GM19324 (cell line): ENCODE measurements at regions not wholly inside any gene's neighbourhood (a gene's known extent, or its start where the extent isn't known, plus 50 kb on each side); places are given as distances from the start of the nearest gene placed in this dataset.

ENCODE experiments used
- ATAC-seq: cut with Tn5 transposase; IDR thresholded peaks from one replicate; pipeline ENCODE4 v1.9.1; 2021; ENCODE audit warnings: mild to moderate bottlenecking, moderate library complexity; ENCODE audit not compliant: unreplicated experiment, low FRiP score

DNA sequence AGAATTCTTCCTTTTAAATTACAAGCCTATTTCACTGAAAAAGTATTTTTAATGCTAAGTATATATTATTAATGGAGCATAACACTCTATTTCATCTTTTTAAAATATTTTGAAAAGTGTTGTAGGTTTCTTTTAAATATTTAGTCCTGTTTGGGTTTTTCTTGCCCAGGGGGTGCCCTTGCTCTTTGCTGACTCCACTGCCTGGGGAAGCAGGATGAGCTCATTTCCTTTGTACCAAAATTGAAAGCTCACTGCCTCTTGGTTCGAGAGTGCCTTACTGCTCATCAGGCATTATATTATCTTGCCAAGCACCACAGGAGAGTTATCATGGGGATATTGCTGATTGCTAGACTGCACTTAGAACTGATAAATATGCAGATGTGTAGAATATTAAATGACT lies 819.2 kb downstream of the PCDH18 start:
- ATAC-seq: no peak

DNA sequence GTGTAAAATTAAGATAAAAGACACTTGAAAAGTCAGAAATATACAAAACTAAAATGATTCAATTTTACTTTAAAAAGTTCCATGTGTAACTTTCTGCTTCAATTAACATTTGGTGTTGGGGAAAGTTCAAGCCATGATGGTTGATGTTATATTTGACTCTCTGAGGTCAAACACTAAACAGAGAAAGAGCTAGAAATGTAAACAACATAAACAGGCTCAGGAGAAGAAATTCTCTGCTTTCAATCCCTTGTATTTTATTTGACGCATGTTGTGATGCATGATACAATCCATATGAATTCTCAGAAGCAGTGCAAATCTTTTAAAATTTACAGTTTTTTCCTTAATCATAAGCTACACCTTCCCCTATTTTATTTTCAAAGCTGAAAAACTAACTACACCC lies 822.4 kb downstream of the PCDH18 start:
- ATAC-seq: no peak

DNA sequence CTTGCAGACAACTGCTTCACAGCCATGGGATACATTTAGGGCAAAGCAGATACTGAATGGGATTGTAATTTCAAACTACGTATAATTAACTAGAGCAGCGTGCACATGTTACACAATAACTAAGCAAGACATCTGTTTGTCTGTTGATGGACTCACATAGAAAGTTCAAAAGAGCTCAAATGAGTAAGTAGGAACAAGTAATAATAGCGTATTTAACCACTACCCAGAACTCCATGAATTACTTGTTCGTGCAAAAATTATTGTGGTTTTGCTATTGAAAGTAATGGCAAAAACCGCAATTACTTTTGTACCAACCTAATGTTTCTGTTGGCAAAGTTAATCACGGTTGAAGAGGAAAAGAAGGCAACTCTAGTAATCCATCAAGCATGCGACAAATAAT lies 825.4 kb downstream of the PCDH18 start:
- ATAC-seq: no peak

DNA sequence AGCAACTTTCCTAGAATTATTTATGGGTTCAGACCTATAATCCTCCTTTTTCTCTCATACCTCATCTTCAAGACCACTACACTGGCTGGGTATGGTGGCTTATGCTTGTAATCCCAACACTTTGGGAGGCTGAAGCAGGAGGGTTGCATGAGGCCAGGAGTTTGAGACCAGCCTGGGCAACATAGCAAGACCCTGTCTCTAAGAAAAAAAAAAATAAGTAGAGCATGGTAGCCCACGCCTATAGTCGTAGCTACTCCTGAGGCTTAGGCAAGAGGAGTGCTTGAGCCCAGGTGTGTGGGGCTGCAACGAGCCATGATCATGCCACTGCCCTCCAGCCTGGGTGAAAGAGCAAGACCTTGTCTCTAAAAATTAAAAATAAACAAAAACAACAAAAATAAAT lies 832.4 kb downstream of the PCDH18 start:
- ATAC-seq: no peak

DNA sequence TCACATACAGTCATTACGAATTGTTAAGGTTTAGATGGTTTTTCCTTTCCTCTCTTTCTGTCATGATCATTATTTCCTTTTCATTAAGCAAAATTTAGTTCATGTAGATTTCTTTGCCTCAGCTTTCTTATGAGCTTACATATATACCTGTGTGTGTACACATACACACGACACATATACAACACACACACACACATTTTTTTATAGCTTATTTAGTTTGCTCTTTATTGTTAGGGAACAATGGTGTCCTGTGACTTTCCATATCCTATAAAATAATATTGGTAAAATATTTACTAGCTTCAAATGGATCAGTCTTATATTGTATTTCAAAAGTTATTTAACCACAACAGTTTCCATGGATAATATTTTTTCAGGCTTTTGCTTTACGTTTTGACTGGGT lies 840.7 kb downstream of the PCDH18 start:
- ATAC-seq: no peak

DNA sequence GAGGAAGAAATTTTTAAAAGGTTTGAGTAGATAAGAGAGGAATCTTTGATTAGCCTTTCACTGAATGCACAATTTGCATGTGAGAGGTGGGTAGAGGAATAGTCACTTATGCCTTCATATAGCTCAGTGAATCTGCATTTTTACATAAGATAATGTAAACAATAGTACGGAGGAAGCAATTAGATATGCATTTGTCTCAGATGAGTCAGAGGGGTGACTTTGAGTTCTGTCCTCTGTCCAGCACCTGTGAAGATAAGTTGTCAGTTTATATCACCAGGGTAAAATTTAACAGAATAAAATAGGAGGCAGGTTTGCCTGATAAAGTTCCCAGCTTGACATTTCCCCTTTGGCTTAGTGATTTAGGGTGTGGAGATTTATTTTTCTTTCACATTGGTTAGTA lies 841.9 kb downstream of the PCDH18 start:
- ATAC-seq: no peak

DNA sequence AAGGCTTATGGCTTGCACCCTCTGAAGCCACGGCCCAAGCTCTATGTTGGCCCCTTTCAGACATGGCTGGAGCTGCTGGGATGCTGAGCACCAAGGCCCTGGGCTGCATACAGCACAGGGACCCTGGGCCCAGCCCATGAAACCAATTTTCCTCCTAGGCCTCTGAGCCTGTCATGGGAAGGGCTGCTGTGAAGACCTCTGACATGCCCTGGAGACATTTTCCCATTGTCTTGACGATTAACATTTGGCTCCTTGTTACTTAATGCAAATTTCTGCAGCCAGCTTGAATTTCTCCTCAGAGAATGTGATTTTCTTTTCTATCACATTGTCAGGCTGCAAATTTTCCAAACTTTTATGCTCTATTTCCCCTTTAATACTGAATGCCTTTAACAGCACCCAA lies 844.7 kb downstream of the PCDH18 start:
- no peak for ATAC-seq

DNA sequence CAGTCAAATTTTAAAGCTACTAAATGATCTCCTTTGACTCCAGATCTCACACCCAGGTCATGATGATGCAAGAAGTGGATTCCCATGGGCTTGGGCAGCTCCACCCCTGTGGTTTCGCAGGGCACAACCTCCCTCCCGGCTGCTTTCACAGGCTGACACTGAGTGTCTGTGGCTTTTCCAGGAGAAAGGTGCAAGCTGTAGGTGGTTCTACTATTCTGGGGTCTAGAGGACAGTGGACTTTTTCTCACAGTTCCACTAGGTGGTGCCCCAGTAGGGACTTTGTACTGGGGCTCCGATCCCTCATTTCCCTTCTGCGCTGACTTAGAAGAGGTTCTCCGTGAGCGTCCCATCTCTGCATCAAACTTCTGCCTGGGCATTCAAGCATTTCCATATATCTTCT lies 845.2 kb downstream of the PCDH18 start:
- ATAC-seq: no peak

DNA sequence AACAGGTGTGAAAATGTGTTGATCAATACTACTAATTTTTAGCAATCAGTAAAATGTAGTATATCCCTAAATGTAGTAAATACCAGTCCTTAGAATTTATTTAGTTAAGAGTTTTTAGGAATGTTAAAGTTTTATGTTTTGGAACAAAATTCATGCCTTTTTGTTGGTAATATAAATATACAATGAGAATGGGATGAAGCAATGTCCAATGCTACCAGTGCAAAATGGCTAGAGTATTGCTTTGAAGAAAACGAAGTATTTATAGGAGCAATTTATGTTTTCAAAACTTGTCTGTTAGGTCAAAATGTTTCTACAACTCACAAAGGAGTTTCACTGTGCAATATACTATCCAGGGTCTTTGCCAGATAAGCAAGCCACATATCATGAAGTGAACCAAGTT lies 851.5 kb downstream of the PCDH18 start:
- ATAC-seq: no peak

DNA sequence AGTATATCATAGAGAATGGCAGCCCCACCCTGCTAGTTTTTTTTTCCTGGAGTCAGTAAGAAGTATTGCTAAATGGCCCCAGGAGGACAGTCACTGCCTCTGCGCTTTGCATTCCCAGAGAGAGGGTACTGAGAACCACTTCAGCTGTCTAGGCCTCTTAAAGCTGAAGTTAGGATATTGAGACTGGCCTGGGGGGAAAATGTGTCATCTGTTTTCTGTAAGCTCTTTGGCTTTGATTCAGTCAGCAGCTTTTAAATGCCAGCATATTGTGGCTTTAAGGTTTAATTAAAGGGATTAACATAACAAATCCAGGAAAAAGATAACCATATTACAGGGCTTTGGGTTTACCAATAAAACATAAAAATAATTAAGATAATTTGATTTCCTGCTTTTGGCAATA lies 852.0 kb downstream of the PCDH18 start:
- no peak for ATAC-seq

DNA sequence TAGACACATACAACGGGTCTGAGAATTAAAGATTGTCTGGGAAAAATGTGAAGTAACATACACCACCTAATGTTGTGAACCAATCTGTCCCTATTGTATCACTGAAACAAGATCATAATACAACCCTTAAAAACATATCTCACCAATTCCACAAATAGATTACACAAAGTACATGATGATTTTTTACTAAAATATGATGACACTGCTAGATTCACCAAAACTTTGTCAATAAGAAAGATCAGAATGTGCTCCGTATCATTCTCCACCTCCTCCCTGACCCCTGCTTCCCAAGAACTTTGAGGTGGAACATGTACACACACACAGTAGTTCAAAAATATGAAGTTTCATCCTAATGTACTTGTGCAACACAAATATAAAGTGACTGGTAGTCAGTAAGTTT lies 862.0 kb downstream of the PCDH18 start:
- no peak for ATAC-seq

DNA sequence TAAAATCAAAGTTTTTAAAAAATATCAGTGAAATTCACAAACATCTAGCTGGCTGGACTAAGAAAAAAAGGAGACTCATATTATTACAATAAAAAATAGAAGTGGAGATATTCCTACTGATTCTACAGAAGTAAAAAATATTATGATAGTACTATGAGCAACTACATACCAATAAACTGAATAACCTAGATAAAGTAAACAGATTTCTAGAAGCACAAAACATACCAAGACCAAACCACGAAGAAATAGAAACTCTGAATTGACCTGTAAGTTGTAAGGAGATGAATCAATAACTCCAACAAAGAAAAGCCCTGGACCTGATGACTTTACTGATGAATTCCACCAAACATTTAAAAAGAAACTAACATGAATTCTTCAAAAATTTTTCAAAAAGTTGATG lies 867.3 kb downstream of the PCDH18 start:
- no peak for ATAC-seq

DNA sequence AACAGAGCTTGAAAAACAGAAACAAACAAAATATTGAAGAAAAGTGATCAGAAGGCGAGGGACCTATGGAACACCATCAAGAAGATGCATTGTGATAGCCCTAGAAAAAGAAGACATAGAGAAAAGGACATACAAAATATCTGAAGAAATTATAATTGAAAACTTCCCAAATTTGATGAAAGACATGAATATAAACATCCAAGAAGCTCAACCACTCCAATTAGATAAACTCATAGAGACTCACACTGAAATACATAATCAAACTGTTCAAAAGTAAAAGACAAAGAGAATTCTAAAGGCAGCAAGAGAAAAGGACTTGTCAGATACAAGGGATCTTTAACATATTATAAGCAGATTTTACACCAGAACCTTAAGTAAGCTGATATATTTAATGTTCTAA lies 869.8 kb downstream of the PCDH18 start:
- ATAC-seq: no peak

DNA sequence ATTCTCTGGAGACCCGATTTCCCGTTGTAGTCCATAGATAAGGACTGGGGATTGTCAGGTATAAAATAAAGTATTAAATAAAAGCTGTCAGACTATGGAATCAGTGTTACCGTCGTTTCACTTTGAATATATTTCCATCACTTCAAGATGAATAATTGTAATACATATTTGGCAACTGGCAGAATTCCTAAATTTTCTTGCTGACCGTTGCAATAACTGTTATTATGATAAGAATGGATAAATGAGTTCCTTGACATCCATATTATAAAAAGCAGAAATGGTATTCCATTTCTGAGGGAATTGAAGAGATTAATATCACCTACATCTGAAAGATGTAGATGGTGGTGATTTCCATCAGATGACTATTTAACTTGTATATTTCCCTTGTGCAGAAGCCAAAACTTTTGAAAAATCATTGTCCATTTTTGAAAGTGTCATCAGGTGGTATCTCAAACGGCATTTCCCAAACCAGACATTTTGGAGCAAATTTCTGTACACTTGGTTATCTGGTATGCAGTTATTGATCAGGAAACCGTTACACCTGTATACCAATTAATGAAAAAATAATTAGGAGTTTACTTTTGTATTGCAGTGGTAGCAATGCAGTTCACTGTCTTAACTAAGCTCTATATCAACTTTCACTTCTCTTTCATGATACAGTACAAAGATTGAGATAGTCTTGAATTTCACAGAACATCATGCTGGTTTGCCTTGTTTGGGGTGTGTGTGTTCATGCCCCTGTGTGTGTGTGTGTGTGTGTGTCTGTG lies 878.5 kb downstream of the PCDH18 start:
- ATAC-seq: no peak

DNA sequence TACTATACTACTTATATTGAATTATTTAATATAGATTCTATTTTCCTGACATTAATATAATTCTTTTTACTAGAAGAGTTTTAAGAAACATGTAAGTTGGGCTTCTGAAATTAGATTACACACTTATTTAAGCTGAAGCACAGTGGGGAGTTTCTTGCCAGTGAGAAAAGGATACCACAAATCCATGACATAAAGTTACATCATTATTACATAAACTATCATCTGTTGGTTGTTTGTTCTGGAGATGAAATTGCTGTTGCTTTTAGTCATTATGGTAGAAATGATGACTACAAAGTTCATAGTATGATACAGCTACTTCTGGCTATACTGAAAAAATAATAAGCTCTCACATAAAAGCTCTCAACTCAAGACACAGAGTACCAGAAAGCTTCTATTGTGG lies 880.4 kb downstream of the PCDH18 start:
- no peak for ATAC-seq

DNA sequence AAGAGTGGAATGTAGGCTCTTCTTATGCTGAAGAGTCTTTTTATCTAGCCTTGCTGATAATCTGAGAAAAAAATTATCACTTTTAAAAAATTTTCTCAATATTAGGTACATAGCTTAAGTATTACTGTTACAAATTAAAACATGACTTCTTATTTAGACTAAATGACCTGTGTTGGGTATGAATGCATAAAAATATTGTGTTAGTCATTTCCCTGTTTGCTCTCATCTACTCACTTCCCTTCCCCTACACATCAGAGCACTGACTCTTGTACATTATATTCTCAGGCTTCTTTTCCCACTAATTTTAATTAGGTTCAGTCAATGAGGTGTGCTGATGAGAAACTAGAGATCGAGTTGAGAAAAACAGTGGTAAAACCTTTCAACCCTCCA lies 881.0 kb downstream of the PCDH18 start:
- no peak for ATAC-seq

DNA sequence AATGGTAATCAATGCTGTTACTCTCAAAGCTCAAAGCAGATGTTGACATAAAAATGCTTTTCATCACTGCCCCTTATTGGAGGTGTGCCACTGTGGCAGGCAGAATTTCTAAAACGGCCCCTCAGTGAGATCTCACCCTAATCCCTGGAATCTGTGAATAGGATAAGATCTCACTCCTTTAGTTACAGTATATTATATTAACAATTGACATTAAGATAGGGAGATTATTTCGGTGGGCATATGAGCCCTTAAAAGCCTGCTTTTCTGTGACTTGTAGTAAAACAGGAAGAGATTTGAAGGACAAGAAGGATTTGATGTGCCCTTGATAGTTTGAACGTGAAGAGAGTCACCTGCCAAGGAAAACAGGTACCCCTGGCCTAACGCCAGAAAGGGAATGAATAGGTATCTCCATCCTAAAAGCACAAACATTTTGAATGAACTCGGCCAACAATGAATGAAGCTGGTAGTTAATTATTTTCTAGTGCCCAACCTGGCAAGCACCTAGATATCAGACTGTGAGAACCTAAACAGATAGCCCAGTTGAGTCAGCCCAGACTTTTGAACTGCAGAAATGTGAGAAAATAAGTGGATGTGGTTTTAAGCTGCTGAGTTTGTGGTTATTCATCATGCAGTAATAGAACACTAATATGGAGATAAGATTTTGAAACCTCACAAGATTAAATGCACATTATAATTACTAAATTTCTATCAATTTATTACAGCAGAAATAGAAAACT lies 881.6 kb downstream of the PCDH18 start:
- no peak for ATAC-seq

DNA sequence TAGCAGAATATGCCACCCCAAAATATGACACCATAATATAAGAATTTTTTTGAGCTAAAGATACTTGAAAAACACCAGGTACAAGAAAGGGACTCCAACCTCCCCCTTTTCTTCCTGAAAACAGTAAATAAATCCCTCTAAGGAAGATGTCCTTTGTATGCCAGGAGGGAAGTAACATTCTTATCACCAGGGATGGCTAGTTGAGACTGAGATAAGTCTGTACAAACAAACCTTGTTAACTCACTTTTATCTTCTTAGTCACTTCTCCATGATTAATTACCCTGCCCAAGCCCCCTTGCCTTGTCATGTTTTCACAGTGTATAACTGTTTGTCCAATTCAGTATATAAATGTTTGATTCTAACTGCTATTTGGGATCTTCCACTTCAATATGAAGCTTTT lies 888.0 kb downstream of the PCDH18 start:
- ATAC-seq: no peak

DNA sequence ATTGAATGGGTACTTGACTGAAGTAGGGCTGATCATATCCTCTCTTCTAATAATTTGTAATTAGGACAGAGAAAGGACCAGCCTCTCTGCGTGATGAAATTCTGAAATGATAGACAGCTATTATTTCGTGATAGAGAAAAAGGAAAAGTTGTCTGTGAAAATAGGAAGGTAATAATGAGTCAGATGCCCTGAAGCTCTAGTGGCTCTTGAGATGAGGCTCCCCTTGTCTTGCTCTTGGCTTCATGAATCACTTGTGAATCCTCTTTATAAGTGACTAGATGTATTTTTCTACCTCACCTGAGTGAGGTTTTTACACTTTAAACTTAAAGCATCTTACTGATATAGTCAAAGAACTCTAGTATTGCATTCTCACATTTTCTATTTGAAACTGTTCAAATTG lies 888.9 kb downstream of the PCDH18 start:
- no peak for ATAC-seq

DNA sequence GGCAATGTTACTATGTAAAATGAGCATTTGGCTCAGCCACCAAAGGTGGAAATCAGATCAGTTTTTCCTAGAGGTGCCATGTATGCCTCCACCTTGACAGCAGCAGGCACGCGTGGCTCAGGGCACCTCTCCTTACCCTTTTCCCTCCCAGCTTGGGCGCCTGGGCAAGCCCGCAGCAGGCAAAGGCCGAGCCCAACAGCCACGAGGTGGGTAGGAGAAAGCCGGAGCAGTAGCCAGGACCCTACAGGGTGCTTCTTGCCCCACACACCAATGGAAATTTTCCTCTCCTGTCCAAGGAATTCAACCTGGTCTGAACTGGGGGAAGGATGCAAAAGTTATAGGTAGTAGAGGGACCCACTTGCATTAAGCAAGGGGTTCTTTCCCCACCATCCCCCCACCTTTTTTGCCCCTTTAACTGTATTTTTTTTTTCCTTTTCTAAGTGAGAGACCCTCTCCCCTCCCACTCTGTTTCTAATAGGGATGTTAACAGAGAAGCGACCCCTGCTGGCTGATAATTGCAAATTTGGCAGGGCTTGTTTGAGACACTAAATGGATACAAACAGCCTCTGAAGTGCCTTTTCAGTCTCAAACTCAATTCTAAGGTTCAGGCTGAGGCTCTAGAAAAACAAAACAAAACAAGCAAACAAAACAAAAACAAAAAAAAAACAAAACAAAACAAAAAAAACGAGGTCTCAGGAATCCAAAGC lies 895.1 kb downstream of the PCDH18 start:
- no peak for ATAC-seq

DNA sequence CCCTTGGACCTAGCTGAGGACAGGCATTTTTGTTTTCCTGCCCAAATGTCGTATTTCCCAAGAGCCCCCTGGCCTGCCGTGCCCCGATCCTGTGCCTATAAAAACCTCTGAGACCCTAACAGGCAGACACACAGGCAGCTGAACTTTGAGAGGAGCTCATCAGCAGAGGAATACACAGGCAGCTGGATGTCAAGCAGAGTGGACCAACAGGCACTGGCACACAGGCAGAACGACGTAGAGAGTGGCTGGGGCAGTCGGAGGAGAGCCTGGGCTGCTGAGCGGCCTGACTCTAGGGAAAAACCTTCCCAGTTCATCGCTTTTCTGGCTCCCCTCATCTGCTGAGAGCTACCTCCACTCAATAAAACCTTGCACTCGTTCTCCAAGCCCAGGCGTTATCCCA lies 896.1 kb downstream of the PCDH18 start:
- no peak for ATAC-seq

DNA sequence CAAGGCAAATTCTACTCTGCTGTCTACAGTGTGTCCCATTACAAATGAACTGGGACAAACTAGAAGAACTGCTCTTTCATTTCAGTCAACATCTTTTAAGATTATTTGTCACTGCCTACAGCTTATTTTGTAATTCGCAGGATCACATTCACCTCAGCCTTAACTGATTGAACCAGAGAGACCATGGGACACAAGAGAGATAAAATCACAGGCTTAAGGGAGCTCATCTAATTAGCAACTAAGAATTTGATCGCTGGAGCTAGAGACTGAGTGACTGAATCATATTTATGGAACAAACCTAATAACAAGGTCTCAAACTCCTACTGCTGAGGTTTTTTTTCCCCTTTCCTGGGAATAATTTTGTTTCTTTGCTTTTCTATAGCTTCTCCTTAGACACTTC lies 898.2 kb downstream of the PCDH18 start:
- ATAC-seq: no peak
